SK-N-SH (cell line): ENCODE measurements at regions not wholly inside any gene's neighbourhood (a gene's known extent, or its start where the extent isn't known, plus 50 kb on each side); places are given as distances from the start of the nearest gene placed in this dataset.

ENCODE experiments used
- CTCF ChIA-PET: fragments of 300-600, 350-600 bp; formaldehyde crosslinking; extraction: SDS; loops from one replicate; lab custom pipeline; 2021; lab: Yijun Ruan, JAX
- POLR2A ChIA-PET: fragments of 350-600 bp; sonication (Branson Sonifier 250); formaldehyde crosslinking; extraction: SDS; loops from one replicate; lab custom pipeline; 2020; ENCODE audit warnings: antibody characterized with exemption, inconsistent platforms; lab: Yijun Ruan, JAX
- DNase-seq: peaks from one replicate; pipeline ENCODE4 v3.0.0; 2012
- H2AFZ ChIP-seq: fragments of 200-600 bp; sonication (generic); 2 replicates; pipeline ENCODE4 v1.8.1; 2016; ENCODE audit warnings: antibody characterized with exemption, mild to moderate bottlenecking, low read depth
- H3F3A ChIP-seq: fragments of 200-600 bp; sonication (generic); replicated peaks from 2 replicates; pipeline ENCODE3; 2016; ENCODE audit warnings: antibody characterized with exemption, mild to moderate bottlenecking; ENCODE audit not compliant: insufficient read depth
- H3K27ac ChIP-seq, 2 experiments: fragments of 200-500 bp in 1 of 2; fragments of 200-600 bp in 1 of 2; sonication (Bioruptor generic) in 1 of 2; sonication (generic), shearing (Covaris generic) in 1 of 2; 2 replicates each; pipeline versions ENCODE4 v1.5.1 to v1.6.1; 2014 to 2016; ENCODE audit warnings: low read depth in 2 of 2, inconsistent platforms in 1 of 2, low read length in 1 of 2, mild to moderate bottlenecking in 1 of 2, mixed read lengths in 1 of 2
- H3K27me3 ChIP-seq: fragments of 200-600 bp; sonication (generic), shearing (Covaris generic); 2 replicates; pipeline ENCODE4 v1.6.1; 2016; ENCODE audit warnings: mixed run types; ENCODE audit not compliant: insufficient read depth
- H3K36me3 ChIP-seq, 2 experiments: fragments of 200-500 bp in 1 of 2; fragments of 200-600 bp in 1 of 2; sonication (Bioruptor generic) in 1 of 2; sonication (generic) in 1 of 2; replicated peaks in 1 of 2; 2 replicates each; pipeline versions ENCODE3 to v1.5.1; 2014 to 2016; ENCODE audit warnings: low read length in 1 of 2, mild to moderate bottlenecking in 1 of 2; ENCODE audit not compliant: insufficient read depth in 2 of 2, control insufficient read depth in 1 of 2
- H3K4me1 ChIP-seq, 2 experiments: fragments of 200-500 bp in 1 of 2; fragments of 200-600 bp in 1 of 2; sonication (Bioruptor generic) in 1 of 2; sonication (generic), shearing (Covaris generic) in 1 of 2; 2 replicates each; pipeline versions ENCODE4 v1.5.1 to v1.6.1; 2014 to 2016; ENCODE audit warnings: low read depth in 1 of 2, low read length in 1 of 2, mixed run types in 1 of 2; ENCODE audit not compliant: insufficient read depth in 2 of 2, control insufficient read depth in 1 of 2
- H3K4me2 ChIP-seq: fragments of 200-600 bp; sonication (generic), shearing (Covaris generic); 2 replicates; pipeline ENCODE4 v1.6.1; 2017; ENCODE audit warnings: mixed run types
- H3K4me3 ChIP-seq, 2 experiments: fragments of 200-500 bp in 1 of 2; fragments of 200-600 bp in 1 of 2; sonication (Bioruptor generic) in 1 of 2; sonication (generic), shearing (Covaris generic) in 1 of 2; 2 replicates each; pipeline versions ENCODE4 v1.5.1 to v1.8.1; 2014 to 2016; ENCODE audit warnings: low read depth in 2 of 2, inconsistent platforms in 1 of 2, low read length in 1 of 2, mild to moderate bottlenecking in 1 of 2, mixed read lengths in 1 of 2, moderate library complexity in 1 of 2
- H3K79me2 ChIP-seq: fragments of 200-600 bp; sonication (generic); 2 replicates; pipeline ENCODE4 v1.8.1; 2017; ENCODE audit warnings: mild to moderate bottlenecking; ENCODE audit not compliant: insufficient read depth
- H3K9ac ChIP-seq: fragments of 200-600 bp; sonication (generic); 2 replicates; pipeline ENCODE4 v1.6.1; 2017; ENCODE audit warnings: mixed run types
- H3K9me2 ChIP-seq: fragments of 200-600 bp; sonication (generic); 2 replicates; pipeline ENCODE4 v1.6.1; 2017; ENCODE audit warnings: mixed run types
- H3K9me3 ChIP-seq: fragments of 200-600 bp; sonication (generic); 2 replicates; pipeline ENCODE4 v1.6.1; 2017; ENCODE audit warnings: mixed run types, mild to moderate bottlenecking, moderate library complexity
- H4K20me1 ChIP-seq: fragments of 200-600 bp; sonication (generic); 2 replicates; pipeline ENCODE4 v1.6.1; 2017; ENCODE audit warnings: mild to moderate bottlenecking, mixed run types; ENCODE audit not compliant: insufficient read depth
- CHD2 ChIP-seq: fragments of 150-350 bp; IDR thresholded peaks from 2 replicates; pipeline ENCODE4 v1.6.1; 2018; ENCODE audit warnings: low read length; ENCODE audit not compliant: partially characterized antibody
- EP300 ChIP-seq, 2 experiments: IDR thresholded peaks; 2 replicates each; pipeline versions ENCODE4 v1.4.0 to v1.6.1; 2012; ENCODE audit warnings: borderline replicate concordance in 1 of 2, low read depth in 1 of 2, low read length in 1 of 2
- EZH2phosphoT487 ChIP-seq: fragments of 200-600 bp; sonication (generic); IDR thresholded peaks from 2 replicates; pipeline ENCODE4 v1.6.1; 2017; ENCODE audit warnings: low read depth, mixed run types, mild to moderate bottlenecking, antibody characterized with exemption, moderate library complexity, borderline replicate concordance
- FOXJ3 ChIP-seq: sonication (generic); formaldehyde crosslinking; IDR thresholded peaks from 2 replicates; pipeline ENCODE4 v1.5.1; 2020; ENCODE audit warnings: mild to moderate bottlenecking, missing genetic modification reagents
- FOXM1 ChIP-seq: IDR thresholded peaks from 2 replicates; pipeline ENCODE4 v1.4.0; 2012; ENCODE audit warnings: low read depth, mild to moderate bottlenecking
- GATA2 ChIP-seq: sonication (generic); formaldehyde crosslinking; IDR thresholded peaks from 2 replicates; pipeline ENCODE4 v1.5.0; 2020; ENCODE audit warnings: mild to moderate bottlenecking, missing genetic modification reagents
- MAX ChIP-seq: IDR thresholded peaks from 2 replicates; pipeline ENCODE4 v1.4.0; 2012; ENCODE audit warnings: low read depth
- SIN3A ChIP-seq: IDR thresholded peaks from 2 replicates; pipeline ENCODE4 v1.6.1; 2012; ENCODE audit warnings: low read depth, mild to moderate bottlenecking, low read length, moderate library complexity, borderline replicate concordance
- TCF12 ChIP-seq: IDR thresholded peaks from 2 replicates; pipeline ENCODE4 v1.4.0; 2012
- USF1 ChIP-seq: IDR thresholded peaks from 2 replicates; pipeline ENCODE4 v1.4.0; 2012; ENCODE audit warnings: low read depth, borderline replicate concordance
- YY1 ChIP-seq: IDR thresholded peaks from 2 replicates; pipeline ENCODE4 v1.4.0; 2012; ENCODE audit warnings: low read depth, mild to moderate bottlenecking
- WGBS: methylation state at CpG from one replicate; pipeline ENCODE4 v1.1.6; 2017; ENCODE audit warnings: low lambda C conversion rate; 5-methylcytosine and 5-hydroxymethylcytosine counted together
- TF ChIP-seq, protein P1 (sequence below): fragments of 200-600 bp; sonication (generic); IDR thresholded peaks from 2 replicates; pipeline ENCODE4 v1.6.1; 2017; ENCODE audit warnings: antibody characterized with exemption, mild to moderate bottlenecking, moderate library complexity
- TF ChIP-seq, protein P2 (sequence below): IDR thresholded peaks from 2 replicates; pipeline ENCODE4 v1.4.0; 2012; ENCODE audit warnings: low read depth, borderline replicate concordance
- TF ChIP-seq, protein P3 (sequence below): IDR thresholded peaks from 2 replicates; pipeline ENCODE4; 2012

DNA sequence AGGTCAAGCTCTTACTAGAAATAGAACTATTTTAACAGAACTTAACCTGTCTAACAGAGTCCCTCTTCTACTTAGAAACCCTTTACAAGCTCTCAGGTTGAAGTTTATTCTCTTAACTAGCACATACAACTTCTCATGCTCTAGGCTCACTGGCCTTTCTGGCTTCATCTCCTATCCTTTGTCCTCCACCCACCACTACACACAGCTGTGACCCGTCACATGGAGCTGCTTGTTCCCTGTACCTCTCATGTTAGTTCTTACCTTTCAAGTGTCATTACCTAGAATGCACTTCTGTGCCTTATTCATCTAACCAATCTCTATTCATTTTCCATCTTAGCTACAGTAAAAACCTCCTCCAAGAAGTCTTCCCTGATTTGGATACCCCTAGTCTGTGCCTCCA lies 89.4 kb upstream of the APC start:
- no peaks in the 10 kb centered on the region for H3F3A ChIP-seq
- no peaks in the 10 kb centered on the region for H3K4me1 ChIP-seq
- 67% methylated on average over 1 of the region's 1 CpG for WGBS
- H3K27ac ChIP-seq, result no peak overlapping the region
- CTCF ChIA-PET, result no interaction called here
- H2AFZ ChIP-seq, result no peak overlapping the region
- H3K9me3 ChIP-seq, result no peaks in the 10 kb centered on the region
- H4K20me1 ChIP-seq, result no peaks in the 10 kb centered on the region
- POLR2A ChIA-PET, result no interaction called here
- H3K79me2 ChIP-seq, result no peaks in the 10 kb centered on the region
- TF ChIP-seq CHD2 (no peak), EP300 (IDR thresholded peaks at IDR 0.05; ENCODE audit: borderline replicate concordance in 1 of 2, low read depth in 1 of 2, low read length in 1 of 2) (no peak), EZH2phosphoT487 (no peak), SIN3A (no peak), USF1 (no peak), FOXM1 (no peak), GATA2 (CRISPR knock-in tag) (no peak), FOXJ3 (CRISPR knock-in tag) (no peak), YY1 (no peak), MAX (no peak), TCF12 (no peak)
- TF ChIP-seq, protein P1, sequence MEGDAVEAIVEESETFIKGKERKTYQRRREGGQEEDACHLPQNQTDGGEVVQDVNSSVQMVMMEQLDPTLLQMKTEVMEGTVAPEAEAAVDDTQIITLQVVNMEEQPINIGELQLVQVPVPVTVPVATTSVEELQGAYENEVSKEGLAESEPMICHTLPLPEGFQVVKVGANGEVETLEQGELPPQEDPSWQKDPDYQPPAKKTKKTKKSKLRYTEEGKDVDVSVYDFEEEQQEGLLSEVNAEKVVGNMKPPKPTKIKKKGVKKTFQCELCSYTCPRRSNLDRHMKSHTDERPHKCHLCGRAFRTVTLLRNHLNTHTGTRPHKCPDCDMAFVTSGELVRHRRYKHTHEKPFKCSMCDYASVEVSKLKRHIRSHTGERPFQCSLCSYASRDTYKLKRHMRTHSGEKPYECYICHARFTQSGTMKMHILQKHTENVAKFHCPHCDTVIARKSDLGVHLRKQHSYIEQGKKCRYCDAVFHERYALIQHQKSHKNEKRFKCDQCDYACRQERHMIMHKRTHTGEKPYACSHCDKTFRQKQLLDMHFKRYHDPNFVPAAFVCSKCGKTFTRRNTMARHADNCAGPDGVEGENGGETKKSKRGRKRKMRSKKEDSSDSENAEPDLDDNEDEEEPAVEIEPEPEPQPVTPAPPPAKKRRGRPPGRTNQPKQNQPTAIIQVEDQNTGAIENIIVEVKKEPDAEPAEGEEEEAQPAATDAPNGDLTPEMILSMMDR, result no peak
- TF ChIP-seq, protein P2, sequence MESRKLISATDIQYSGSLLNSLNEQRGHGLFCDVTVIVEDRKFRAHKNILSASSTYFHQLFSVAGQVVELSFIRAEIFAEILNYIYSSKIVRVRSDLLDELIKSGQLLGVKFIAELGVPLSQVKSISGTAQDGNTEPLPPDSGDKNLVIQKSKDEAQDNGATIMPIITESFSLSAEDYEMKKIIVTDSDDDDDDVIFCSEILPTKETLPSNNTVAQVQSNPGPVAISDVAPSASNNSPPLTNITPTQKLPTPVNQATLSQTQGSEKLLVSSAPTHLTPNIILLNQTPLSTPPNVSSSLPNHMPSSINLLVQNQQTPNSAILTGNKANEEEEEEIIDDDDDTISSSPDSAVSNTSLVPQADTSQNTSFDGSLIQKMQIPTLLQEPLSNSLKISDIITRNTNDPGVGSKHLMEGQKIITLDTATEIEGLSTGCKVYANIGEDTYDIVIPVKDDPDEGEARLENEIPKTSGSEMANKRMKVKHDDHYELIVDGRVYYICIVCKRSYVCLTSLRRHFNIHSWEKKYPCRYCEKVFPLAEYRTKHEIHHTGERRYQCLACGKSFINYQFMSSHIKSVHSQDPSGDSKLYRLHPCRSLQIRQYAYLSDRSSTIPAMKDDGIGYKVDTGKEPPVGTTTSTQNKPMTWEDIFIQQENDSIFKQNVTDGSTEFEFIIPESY, result no peak
- TF ChIP-seq, protein P3, sequence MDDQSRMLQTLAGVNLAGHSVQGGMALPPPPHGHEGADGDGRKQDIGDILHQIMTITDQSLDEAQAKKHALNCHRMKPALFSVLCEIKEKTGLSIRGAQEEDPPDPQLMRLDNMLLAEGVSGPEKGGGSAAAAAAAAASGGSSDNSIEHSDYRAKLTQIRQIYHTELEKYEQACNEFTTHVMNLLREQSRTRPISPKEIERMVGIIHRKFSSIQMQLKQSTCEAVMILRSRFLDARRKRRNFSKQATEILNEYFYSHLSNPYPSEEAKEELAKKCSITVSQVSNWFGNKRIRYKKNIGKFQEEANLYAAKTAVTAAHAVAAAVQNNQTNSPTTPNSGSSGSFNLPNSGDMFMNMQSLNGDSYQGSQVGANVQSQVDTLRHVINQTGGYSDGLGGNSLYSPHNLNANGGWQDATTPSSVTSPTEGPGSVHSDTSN, result no peak
- no peak overlapping the region for H3K9ac ChIP-seq
- no peak for DNase-seq
- H3K4me2 ChIP-seq, result no peak overlapping the region
- no peaks in the 10 kb centered on the region for H3K36me3 ChIP-seq
- H3K4me3 ChIP-seq, result no peak overlapping the region
- no peaks in the 10 kb centered on the region for H3K9me2 ChIP-seq
- no peaks in the 10 kb centered on the region for H3K27me3 ChIP-seq
